CD1c-positive myeloid dendritic cell (primary cell): ENCODE measurements at regions not wholly inside any gene's neighbourhood (a gene's known extent, or its start where the extent isn't known, plus 50 kb on each side); places are given as distances from the start of the nearest gene placed in this dataset.
A peak's percentile ranks its signal among the peaks of the same experiment; 100 is the strongest.

Experiments
- DNase-seq: peaks from one replicate; pipeline ENCODE4 v3.0.0-alpha.2; 2016; ENCODE audit errors: extremely low spot score

- DNase-seq, result no peak
These were observed 145.8 kb upstream of the THRB start for GRCh38 chr3:24640330-24640877.

DNA sequence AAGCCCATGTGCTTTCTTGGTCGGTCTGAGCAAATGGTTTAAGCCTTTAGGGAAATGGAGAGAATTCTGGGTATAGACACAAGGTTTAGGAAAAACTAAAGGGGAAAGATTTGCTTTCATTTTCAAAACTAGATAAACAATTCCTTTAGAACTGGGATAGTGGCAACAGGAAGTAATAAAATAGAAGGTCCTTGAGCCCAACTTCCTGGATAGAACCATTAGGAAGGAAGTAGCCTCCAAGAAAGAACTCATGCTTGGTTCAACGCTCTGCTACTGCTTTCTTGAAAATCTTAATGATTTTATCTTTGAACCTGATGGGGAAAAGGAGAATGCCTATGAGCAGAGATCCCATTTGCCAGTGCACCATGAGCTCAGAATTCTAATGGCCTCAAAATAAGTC, 147.0 kb upstream of the THRB start:
- no peak for DNase-seq

DNA sequence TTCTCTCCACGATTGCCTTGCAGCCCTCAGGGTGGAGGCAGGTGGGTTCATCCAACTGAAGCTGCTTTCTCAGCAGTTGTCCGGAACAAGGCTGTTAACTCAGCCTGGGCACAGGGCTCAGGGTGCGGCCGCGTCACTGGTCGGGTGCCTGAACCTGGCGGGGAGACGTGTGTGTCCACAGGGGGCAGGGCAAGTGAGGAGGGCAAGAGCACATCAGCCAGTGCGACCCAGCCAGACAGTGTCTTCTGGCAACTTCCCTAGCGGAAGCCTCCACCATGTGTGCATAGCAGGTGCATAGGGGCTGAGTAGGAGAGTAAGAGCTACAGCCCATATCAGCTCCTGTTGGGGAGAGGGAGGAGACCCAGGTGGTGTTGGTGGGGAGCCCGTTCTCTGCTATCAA, 150.4 kb upstream of the THRB start:
- no peak for DNase-seq

- no peak for DNase-seq
These were observed 152.1 kb upstream of the THRB start for GRCh38 chr3:24646790-24647189.

GRCh38 chr3:24648063-24648462, 153.4 kb upstream of the THRB start:
- DNase-seq, result no peak

DNA sequence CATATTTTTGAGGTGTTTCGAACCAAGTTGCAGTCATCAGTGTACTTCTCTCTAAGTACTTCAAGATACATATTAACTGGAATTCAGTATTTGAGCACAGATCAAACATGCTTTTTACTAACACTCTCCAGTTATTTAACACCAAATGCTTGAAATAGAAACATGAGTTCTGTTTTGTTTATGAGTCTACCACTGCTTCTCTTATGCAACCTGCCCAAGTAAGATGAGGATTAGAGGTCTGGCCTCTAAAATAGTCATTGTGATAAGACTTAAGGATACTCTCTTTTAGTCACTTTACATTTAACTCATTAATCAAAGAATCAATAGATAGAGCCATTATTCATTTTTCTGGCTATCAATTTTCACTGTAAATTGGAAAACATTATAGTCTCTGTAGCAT, 156.2 kb upstream of the THRB start:
- DNase-seq, result no peak

DNA sequence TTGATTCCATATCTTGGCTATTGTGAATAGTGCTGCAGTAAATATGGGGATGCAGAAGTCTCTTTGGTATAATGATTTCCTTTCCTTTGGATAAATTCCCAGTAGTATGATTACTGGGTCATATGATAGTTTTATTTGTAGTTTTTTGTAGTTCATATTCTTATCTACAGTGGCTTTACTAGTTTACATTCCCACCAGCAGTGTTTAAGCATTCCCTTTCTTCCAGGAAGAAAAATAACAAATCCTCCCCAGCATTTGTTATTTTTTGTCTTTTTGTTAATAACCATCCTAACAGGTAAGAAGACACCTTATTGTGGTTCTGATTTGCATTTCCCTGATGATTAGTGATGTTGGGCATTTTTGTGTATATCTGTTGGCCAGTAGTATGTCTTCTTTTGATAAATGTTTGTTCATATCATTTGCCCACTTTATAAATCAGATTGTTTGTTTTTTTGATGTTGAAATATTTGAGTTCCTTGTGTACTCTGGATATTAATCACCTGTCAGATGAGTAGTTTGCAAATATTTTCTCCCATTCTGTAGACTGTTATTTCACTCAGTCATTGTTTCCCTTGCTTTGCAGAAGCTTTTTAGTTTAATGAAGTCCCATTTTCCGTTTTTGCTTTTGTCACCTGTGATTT, 163.3 kb upstream of the THRB start:
- DNase-seq, result no peak

DNA sequence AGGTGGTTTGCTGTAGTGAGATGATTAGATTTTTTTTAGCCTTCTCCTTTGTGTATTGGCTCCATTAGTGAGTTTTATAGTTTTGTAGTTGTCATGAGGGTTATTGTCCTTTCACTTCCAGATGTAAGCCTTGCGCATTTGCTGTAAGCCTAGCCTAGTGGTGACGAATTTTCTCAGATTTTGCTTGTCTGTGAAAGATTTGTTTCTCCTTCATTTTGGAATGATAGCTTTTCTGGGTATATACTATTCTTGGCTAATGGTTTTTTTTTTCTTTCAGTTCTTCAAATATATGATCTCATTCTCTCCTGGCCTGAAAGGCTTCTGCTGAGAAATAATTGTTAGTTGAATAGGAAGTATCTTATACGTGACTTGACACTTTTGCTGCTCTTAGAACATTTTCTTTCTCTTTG, 166.5 kb upstream of the THRB start:
- DNase-seq, result peak; percentile 6

GRCh38 chr3:24662449-24663345, 168.0 kb upstream of the THRB start:
- DNase-seq, result no peak

- DNase-seq, result no peak
These were observed 168.8 kb upstream of the THRB start for GRCh38 chr3:24663406-24663805.

DNA sequence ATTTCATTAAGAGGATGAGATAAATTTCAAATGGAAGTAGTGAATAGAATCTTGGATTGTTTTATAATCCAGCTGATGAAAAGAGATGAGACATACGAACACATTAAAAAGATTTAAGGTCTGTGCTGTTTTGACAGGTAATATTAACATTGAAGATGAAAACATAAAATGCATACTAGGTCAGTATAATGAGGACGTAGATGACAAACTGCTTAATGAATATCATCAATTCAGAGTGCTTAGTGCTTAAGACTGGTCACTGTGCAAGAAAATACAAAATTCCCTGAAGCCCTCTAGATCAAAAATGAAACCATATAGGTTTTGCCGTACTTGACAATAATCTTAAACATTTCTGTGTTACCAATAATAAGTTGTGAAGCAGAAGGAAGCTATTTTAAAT, 173.4 kb upstream of the THRB start:
- no peak for DNase-seq

GRCh38 chr3:24670871-24671270, 176.2 kb upstream of the THRB start:
- DNase-seq, result no peak

DNA sequence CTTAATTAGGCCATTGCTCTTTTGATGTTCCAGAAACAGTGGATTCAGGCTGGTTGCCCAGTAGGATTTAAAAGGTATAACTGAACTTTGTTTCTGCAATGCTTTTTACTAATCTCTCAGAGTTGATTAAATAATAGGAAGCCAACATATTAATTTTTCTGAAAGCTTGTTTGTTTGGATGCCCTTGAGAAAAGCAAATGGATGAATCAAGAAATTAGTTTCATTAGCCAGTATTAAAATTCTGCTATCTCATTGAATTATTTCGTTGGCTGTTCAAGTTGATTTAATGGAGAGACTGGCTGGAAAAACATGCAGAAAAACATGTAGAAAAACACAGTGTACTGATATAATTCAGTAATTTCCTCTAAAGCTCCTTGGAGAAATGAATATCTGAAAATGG, 178.9 kb upstream of the THRB start:
- no peak for DNase-seq

GRCh38 chr3:24674261-24674660, 179.6 kb upstream of the THRB start:
- DNase-seq, result no peak

GRCh38 chr3:24678021-24678420, 183.4 kb upstream of the THRB start:
- DNase-seq, result peak; percentile 22

DNA sequence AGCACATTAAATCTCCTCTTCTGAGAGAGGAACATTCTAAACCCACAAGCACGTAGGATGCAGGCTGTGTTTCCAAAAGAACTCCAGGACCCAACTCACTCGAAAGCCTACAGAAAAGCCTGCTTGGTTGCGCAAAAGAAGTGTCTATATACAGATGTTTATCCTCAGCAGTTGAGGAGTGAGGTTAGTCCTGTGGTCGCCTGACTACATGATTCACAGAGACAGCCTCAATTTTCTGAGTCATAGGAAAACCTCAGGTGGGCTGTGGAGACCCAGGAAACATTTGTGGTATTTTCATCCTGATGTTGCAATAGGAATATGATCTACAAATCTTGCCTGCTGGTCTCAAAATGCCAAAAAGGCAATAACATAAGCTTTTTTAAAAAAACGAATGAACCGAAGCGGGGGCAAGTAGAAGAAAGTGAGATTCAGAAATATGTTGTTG, 183.8 kb upstream of the THRB start:
- DNase-seq, result peak; percentile 34

DNA sequence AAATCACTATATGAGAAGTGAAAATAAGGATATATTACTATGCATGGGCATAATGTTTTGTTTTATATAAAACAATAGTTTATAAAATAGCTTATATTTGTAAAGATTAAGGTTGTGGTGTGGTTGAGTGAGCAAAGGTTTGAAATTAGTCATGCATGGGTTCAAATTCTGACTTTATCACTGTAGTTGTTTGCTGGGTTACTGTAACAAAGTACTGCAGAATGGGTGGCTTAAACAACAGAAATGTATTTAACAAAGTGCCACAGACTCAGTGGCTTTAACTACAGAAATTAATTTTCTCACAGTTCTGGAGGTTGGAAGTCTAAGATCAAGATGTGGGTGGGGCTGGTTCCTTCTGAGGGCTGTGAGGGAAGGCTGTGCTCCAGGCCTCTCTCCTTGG, 184.8 kb upstream of the THRB start:
- DNase-seq, result no peak

- peak; percentile 72 for DNase-seq
These were observed 185.7 kb upstream of the THRB start for GRCh38 chr3:24680214-24680967.

- no peak for DNase-seq
These were observed 187.5 kb upstream of the THRB start for GRCh38 chr3:24682141-24682547.

GRCh38 chr3:24683090-24683489, 188.4 kb upstream of the THRB start:
- DNase-seq, result no peak

DNA sequence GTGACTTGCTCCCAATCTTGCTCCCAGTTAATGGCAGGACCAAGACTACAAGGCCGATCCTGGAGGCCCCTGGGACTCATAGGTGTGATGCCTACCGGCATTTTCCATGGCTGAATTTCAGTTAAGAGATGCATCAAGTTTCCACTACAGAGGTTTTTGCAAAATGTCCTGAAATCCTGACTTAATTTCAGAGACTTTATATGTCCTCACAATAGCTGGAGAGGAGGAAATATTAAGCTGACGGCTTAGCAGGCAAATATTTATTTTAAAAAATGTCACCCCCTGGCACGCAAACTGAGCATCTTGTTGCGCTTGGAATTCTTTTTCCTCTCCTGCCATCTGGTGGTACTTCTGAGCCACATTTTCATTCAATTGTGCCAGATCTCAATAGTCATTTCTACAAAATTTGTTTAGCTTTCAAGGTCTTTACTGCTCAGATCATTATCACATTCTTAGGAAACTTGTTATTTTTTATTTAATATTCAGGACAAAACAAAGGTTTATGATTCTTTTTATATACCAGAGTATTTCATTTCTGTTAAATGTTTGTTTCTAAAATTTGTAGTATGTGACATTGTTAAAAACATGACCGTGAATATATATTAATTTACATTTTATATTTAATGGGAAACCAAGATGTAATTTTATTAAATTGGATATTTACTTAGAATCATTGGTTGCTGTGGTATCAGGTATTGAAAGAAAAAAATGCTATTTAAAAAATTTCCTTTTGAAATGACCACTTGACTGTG, 189.2 kb upstream of the THRB start:
- peak; percentile 19 for DNase-seq
